Natural killer cell (primary cell): ENCODE measurements at regions not wholly inside any gene's neighbourhood (a gene's known extent, or its start where the extent isn't known, plus 50 kb on each side); places are given as distances from the start of the nearest gene placed in this dataset.

Experiments
- ATAC-seq, 3 donors: fragments of 150-1000 bp in 2 of 3; fragments of 200-7000 bp in 1 of 3; cut with Tn5 transposase; 1 replicate in 1 of 3; 2 replicates in 2 of 3; pipeline ENCODE4 v1.10.0; 2021; ENCODE audit warnings: mild to moderate bottlenecking in 2 of 3, moderate library complexity in 2 of 3
- DNase-seq, 2 donors: peaks; one replicate each; pipeline versions ENCODE4 v3.0.0 to v3.0.0-alpha.2; 2013 to 2021; ENCODE audit warnings: mixed read lengths in 1 of 2
- H3K27ac ChIP-seq: one replicate; pipeline ENCODE4 v1.5.1; 2013; ENCODE audit warnings: mild to moderate bottlenecking, low read length
- H3K27me3 ChIP-seq: one replicate; pipeline ENCODE4 v1.6.1; 2013; ENCODE audit warnings: low read length; ENCODE audit not compliant: control insufficient read depth, insufficient read depth
- H3K36me3 ChIP-seq: one replicate; pipeline ENCODE4 v1.6.1; 2013; ENCODE audit warnings: low read length; ENCODE audit not compliant: control insufficient read depth, insufficient read depth
- H3K4me1 ChIP-seq: one replicate; pipeline ENCODE4 v1.6.1; 2013; ENCODE audit warnings: low read length; ENCODE audit not compliant: control insufficient read depth, insufficient read depth
- H3K4me3 ChIP-seq: one replicate; pipeline ENCODE4 v1.5.1; 2013; ENCODE audit warnings: low read length
- H3K9me3 ChIP-seq: one replicate; pipeline ENCODE4 v1.6.1; 2013; ENCODE audit warnings: low read length; ENCODE audit not compliant: control insufficient read depth, insufficient read depth
- H3K27ac Mint-ChIP-seq, 2 donors: one replicate each; pipeline ENCODE4 v1.8.0; 2022; ENCODE audit warnings: mild to moderate bottlenecking in 2 of 2, mixed read lengths in 2 of 2, moderate library complexity in 1 of 2
- H3K27me3 Mint-ChIP-seq, 2 donors: one replicate each; pipeline ENCODE4 v1.8.0; 2022; ENCODE audit warnings: low read depth in 2 of 2, mixed read lengths in 2 of 2
- H3K36me3 Mint-ChIP-seq: one replicate; pipeline ENCODE4 v1.8.0; 2022; ENCODE audit warnings: mixed read lengths
- H3K4me1 Mint-ChIP-seq, 2 donors: one replicate each; pipeline ENCODE4 v1.8.0; 2022; ENCODE audit warnings: mixed read lengths in 2 of 2
- H3K4me3 Mint-ChIP-seq: one replicate; pipeline ENCODE4 v1.8.0; 2022; ENCODE audit warnings: mild to moderate bottlenecking, moderate library complexity, mixed read lengths
- H3K9me3 Mint-ChIP-seq, 2 donors: one replicate each; pipeline ENCODE4 v1.8.0; 2022; ENCODE audit warnings: mixed read lengths in 2 of 2
- CTCF ChIP-seq: fragments of 200-600 bp; IDR thresholded peaks from one replicate; pipeline ENCODE4 v1.8.0; 2022; ENCODE audit warnings: antibody characterized with exemption
- WGBS: methylation state at CpG from one replicate; pipeline ENCODE4 v1.1.7; 2013; ENCODE audit warnings: missing lambda C conversion rate; ENCODE audit not compliant: insufficient coverage; 5-methylcytosine and 5-hydroxymethylcytosine counted together
- intact Hi-C: fragments of 100-400 bp; cut with micrococcal nuclease; formaldehyde crosslinking; loops from one replicate; pipeline ENCODE4 v1.14.2; 2022

GRCh38 chr6:149254253-149254652, 63.3 kb upstream of the TAB2 start:
- Histone ChIP-seq H3K9me3 (no peaks in the 10 kb centered on the region), H3K27ac (no peak overlapping the region), H3K27me3 (no peaks in the 10 kb centered on the region), H3K36me3 (no peaks in the 10 kb centered on the region), H3K4me3 (no peak overlapping the region), H3K4me1 (no peaks in the 10 kb centered on the region)
- no peaks in the 10 kb centered on the region for H3K36me3 Mint-ChIP-seq
- DNase-seq (no peak), ATAC-seq (no peak)
- no peak overlapping the region for H3K4me3 Mint-ChIP-seq
- H3K27me3 Mint-ChIP-seq: peaks cover 0 to 3% of the 10 kb centered on the region in 2 donors
- peaks cover 0 to 3% of the 10 kb centered on the region in 2 donors for H3K4me1 Mint-ChIP-seq
- intact Hi-C loops: no loop called here
- no peak overlapping the region for H3K27ac Mint-ChIP-seq
- 84% methylated on average over 2 of the region's 2 CpGs for WGBS
- TF ChIP-seq CTCF: no peak
- H3K9me3 Mint-ChIP-seq: no peaks in the 10 kb centered on the region

- Mint-ChIP-seq H3K36me3 (no peaks in the 10 kb centered on the region), H3K4me3 (no peak overlapping the region), H3K27ac (no peak overlapping the region), H3K4me1 (no peaks in the 10 kb centered on the region), H3K27me3 (peaks cover 0 to 3% of the 10 kb centered on the region in 2 donors), H3K9me3 (no peaks in the 10 kb centered on the region)
- Histone ChIP-seq H3K9me3 (no peaks in the 10 kb centered on the region), H3K36me3 (no peaks in the 10 kb centered on the region), H3K27ac (no peak overlapping the region), H3K27me3 (no peaks in the 10 kb centered on the region), H3K4me1 (peaks cover 3% of the 10 kb centered on the region), H3K4me3 (no peak overlapping the region)
- no peak for TF ChIP-seq CTCF
- ATAC-seq (peak; percentile 29 to 44 (median 32)), DNase-seq (no peak)
- intact Hi-C loops: no loop called here
- WGBS: 86% methylated on average over 1 of the region's 2 CpGs
These were observed 57.8 kb upstream of the TAB2 start for GRCh38 chr6:149259753-149260152.

- H3K36me3 Mint-ChIP-seq: no peaks in the 10 kb centered on the region
- no peak for ATAC-seq
- Histone ChIP-seq H3K27me3 (no peaks in the 10 kb centered on the region), H3K27ac (no peak overlapping the region), H3K9me3 (no peaks in the 10 kb centered on the region), H3K4me1 (peaks cover 3% of the 10 kb centered on the region), H3K4me3 (no peak overlapping the region), H3K36me3 (no peaks in the 10 kb centered on the region)
- H3K9me3 Mint-ChIP-seq: no peaks in the 10 kb centered on the region
- TF ChIP-seq CTCF: no peak
- intact Hi-C loops: no loop called here
- 95% methylated on average over 18 of the region's 20 CpGs for WGBS
- peaks cover 0 to 6% of the 10 kb centered on the region in 2 donors for H3K27me3 Mint-ChIP-seq
- no peaks in the 10 kb centered on the region for H3K4me1 Mint-ChIP-seq
- H3K4me3 Mint-ChIP-seq: no peak overlapping the region
- H3K27ac Mint-ChIP-seq: no peak overlapping the region
- no peak for DNase-seq
These were observed 57.2 kb upstream of the TAB2 start for GRCh38 chr6:149260214-149260874.
